ENCODE measurements at regions not wholly inside any gene's neighbourhood (a gene's known extent, or its start where the extent isn't known, plus 50 kb on each side); places are given as distances from the start of the nearest gene placed in this dataset.

DNA sequence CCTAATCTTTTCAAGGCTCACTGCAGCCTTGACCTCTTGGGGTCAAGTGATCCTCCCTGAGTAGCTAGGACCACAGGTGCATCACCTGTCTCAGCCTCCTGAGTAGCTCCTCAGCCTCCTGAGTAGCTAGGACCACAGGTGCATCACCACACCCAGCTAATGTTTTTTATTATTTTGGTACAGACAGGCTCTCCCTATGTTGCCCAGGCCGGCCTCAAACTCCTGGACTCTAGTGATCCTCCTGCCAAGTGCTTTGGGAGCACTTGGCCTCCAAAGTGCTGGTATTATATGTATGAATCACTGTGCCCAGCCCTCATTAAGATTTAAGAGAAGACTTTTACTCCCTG, 58.5 kb upstream of the S1PR1 start:
- Histone ChIP-seq H3K27ac (ENCODE audit: insufficient read depth, low read depth, low read length) (no peak overlapping the region), H2AFZ (ENCODE audit: low read depth, low read length) (no peak overlapping the region), H4K20me1 (replicated peaks; ENCODE audit: control insufficient read depth, extremely low read depth, insufficient read depth, low read length) (no peaks in the 10 kb centered on the region), H3K4me2 (ENCODE audit: insufficient read depth, low read length) (no peak overlapping the region), H3K79me2 (ENCODE audit: control insufficient read depth, insufficient read depth, low read length) (no peaks in the 10 kb centered on the region), H3K9me3 (replicated peaks; ENCODE audit: control insufficient read depth, insufficient read depth, low read length) (no peaks in the 10 kb centered on the region), H3K4me3 (replicated peaks in 1 of 3; ENCODE audit: insufficient read depth in 1 of 3, low read depth in 1 of 3, low read length in 3 of 3) (no peak overlapping the region), H3K36me3 (ENCODE audit: control insufficient read depth in 2 of 2, extremely low read depth in 1 of 2, insufficient read depth in 2 of 2, low read length in 2 of 2) (no peaks in the 10 kb centered on the region), H3K4me1 (ENCODE audit: control insufficient read depth, extremely low read depth, insufficient read depth, low read length) (peaks cover 58% of the 10 kb centered on the region), H3K9ac (replicated peaks; ENCODE audit: extremely low read depth, insufficient read depth, low read length) (no peak overlapping the region), H3K9me1 (replicated peaks; ENCODE audit: control insufficient read depth, extremely low read depth, insufficient read depth, low read length) (no peaks in the 10 kb centered on the region), H3K27me3 (ENCODE audit: control insufficient read depth in 2 of 2, insufficient read depth in 2 of 2, low read length in 2 of 2) (no peaks in the 10 kb centered on the region)
- no peak for FAIRE-seq
- no TSS peak for BruUV-seq (replicated peaks)
- dilution Hi-C loops (cut with MboI; ENCODE audit: extremely low pct_ligation_motif_present, low sequenced_read_pairs): no loop called here
- intact Hi-C loops (cut with micrococcal nuclease): no loop called here
- no peak for DNase-seq (ENCODE audit: low read depth, low spot score)
- TF ChIP-seq, protein P1, sequence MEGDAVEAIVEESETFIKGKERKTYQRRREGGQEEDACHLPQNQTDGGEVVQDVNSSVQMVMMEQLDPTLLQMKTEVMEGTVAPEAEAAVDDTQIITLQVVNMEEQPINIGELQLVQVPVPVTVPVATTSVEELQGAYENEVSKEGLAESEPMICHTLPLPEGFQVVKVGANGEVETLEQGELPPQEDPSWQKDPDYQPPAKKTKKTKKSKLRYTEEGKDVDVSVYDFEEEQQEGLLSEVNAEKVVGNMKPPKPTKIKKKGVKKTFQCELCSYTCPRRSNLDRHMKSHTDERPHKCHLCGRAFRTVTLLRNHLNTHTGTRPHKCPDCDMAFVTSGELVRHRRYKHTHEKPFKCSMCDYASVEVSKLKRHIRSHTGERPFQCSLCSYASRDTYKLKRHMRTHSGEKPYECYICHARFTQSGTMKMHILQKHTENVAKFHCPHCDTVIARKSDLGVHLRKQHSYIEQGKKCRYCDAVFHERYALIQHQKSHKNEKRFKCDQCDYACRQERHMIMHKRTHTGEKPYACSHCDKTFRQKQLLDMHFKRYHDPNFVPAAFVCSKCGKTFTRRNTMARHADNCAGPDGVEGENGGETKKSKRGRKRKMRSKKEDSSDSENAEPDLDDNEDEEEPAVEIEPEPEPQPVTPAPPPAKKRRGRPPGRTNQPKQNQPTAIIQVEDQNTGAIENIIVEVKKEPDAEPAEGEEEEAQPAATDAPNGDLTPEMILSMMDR (IDR thresholded peaks at IDR 0.05; ENCODE audit: extremely low read depth in 1 of 2, insufficient read depth in 1 of 2, low read depth in 1 of 2, low read length in 2 of 2): no peak
- TF ChIP-seq JUN (IDR thresholded peaks at IDR 0.05; ENCODE audit: borderline replicate concordance, insufficient read depth, insufficient read length, low read depth) (no peak), MYC (IDR thresholded peaks at IDR 0.05; ENCODE audit: low read depth, low read length) (no peak), EZH2 (IDR thresholded peaks at IDR 0.05; ENCODE audit: borderline replicate concordance, low read depth, low read length, severe bottlenecking) (no peak), POLR2AphosphoS5 (IDR thresholded peaks at IDR 0.05; ENCODE audit: insufficient read depth, low read depth, low read length) (no peak), GATA2 (IDR thresholded peaks at IDR 0.05; ENCODE audit: insufficient read depth, insufficient read length, low read depth, low read length) (no peak), FOS (IDR thresholded peaks at IDR 0.05; ENCODE audit: borderline replicate concordance, insufficient read depth, low read length) (no peak), POLR2A (IDR thresholded peaks at IDR 0.05; ENCODE audit: low read depth, low read length) (no peak)
- TF ChIP-seq, protein P2, sequence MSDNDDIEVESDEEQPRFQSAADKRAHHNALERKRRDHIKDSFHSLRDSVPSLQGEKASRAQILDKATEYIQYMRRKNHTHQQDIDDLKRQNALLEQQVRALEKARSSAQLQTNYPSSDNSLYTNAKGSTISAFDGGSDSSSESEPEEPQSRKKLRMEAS (IDR thresholded peaks at IDR 0.05; ENCODE audit: insufficient read depth, insufficient read length): no peak
- ChIA-PET CTCF (interaction anchor here (4.7 kb wide), 1 partner anchor 110 kb away, joined by 18 read pairs; no protein-coding TSS in a partner anchor), POLR2A (no interaction called here)

All from endothelial cell of umbilical vein (primary cell).